NCI-H1436 treated with DMSO at 0.1 percent for 48 hours (cell line): ENCODE measurements at regions not wholly inside any gene's neighbourhood (a gene's known extent, or its start where the extent isn't known, plus 50 kb on each side); places are given as distances from the start of the nearest gene placed in this dataset.

ENCODE experiments used
- DNase-seq: peaks from one replicate; lab custom pipeline; 2025; lab: John Stamatoyannopoulos, UW

DNA sequence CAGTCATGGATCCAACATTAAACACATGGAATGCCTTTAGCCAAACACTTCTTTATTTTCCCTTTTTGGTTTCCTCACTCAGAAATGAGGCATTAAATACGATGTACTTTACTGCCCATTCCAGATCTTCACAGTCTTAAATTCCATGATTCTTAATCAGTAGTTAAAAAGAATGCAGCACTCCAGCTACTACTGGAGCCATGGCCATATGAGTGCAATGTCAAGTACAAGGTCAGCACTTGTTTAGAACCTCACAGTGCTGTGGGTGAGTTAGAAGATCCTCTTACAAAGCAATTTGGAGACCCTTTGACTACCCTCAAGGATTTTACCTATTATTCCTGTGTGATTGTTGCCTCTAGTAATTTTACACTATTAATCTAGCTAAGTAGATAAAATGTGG lies 550.3 kb upstream of the LRRTM1 start:
- no peak for DNase-seq

DNA sequence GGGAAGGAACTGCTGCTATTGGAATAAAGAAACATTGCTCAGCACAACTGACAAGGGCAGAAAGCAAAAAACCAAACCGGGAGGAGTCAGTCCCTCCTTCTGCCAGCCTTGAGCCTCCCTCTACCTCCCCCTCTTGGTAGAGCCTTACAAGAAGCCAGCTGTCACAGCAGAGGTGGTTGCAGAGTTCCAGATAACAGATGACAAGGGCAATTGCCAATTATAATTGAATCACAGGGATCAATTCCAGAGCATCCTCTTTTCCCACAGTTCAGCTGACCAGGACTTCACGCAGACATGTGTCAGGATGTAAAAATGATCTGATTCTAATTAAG lies 548.2 kb upstream of the LRRTM1 start:
- no peak for DNase-seq

DNA sequence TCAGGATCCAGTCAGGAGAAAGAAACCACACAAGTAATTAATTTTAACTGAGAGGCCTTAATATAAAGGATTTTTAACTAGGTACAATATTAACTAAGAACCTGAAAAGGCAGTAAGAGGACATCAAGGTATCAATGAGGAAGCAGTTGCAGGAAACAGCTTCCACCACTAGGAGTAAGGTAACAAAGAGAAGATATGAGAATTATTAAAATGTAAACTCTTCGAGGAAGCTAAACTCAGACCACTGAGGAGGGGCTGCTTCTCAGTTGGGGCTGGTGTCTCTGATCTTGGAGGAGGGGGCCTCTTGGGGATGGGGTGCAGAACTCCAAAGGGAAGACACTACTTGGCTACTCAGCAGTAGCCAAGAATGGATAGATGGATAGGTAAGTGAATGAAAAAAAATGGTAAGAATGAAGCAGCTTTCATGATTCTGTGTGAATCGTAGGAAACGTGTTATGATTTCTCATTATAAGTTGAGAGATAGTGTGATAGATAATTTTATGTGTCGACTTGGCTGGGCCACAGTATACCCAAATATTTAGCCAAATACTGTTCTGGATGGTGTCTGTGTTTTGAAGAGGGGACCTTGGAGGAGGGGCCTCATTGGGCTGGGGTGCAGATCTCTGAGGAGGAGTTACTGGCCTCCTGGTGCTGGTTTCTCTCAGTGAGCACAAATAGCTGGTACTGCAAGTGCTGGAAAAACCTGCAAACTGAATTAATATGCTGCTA lies 547.7 kb upstream of the LRRTM1 start:
- DNase-seq: no peak

DNA sequence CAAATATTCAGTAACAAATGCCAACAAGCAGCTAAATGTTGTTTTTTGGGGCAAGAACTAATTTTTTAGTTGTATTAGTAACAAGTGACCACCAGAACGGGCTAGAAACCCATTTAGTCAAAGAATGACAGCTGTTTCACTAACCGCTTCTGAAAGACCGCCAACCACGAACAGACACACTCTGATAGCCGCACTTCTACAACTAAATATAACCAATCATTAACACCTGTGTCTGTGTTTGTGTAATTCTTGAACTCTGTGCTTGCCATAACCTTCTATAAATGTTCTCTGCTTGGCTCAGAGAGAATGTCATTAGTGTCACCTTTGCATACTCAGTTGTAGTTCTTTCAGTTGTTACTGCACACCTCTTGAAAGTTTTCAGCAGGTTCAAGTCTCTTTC lies 526.3 kb upstream of the LRRTM1 start:
- DNase-seq: no peak

DNA sequence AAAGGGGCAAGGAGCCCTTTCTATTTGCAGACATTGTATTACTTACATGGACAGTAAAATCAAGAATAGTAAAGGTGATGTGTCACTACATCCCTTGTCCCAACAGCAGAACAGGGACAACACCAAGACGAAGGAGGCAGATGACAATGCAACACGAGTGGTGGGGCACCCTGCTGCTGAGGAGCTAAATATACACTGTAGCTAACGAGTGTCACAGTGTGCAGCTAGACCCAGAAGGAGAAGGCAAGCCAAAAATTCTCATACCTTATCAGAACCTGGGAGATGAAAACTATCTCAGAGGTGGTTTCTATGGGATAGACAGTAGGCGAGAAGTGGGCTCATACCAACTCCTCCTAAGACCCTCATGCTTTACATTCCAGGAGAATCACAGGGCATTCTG lies 518.4 kb upstream of the LRRTM1 start:
- DNase-seq: no peak

DNA sequence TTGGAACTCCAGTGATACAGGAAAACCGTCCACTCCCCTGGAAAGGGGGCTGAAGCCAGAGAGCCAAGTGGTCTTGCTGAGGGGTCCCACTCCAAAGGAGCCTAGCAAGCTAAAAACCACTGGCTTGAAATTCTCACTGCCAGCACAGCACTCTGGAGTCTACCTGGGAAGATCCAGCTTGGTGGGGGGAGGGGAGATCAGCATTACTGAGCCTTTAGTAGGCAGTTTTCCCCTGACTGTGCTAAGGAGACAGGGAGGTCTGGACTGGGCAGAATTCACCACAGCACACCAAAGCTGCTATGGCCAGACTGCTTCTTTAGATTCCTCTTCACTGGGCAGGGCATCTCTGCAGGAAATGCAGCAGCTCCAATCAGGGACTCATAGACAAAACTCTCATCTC lies 510.7 kb upstream of the LRRTM1 start:
- no peak for DNase-seq

DNA sequence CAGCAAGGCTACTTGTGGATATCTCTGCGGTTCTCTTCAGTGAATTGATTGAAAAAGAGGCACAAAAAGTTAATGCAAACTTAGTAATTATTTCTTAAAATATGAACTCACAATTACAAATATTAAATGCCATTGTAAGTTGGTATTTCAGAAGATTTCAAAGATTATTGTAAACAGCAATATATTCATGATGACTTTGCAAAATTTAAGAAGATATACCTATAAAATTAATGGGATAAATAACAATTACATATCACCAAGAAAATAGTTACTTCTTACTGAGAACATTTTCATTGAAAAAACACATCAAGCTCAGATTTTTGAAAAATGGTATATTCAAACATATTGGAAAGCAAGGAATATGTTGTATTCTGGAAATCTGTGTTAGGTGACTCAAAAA lies 482.0 kb upstream of the LRRTM1 start:
- DNase-seq: no peak

DNA sequence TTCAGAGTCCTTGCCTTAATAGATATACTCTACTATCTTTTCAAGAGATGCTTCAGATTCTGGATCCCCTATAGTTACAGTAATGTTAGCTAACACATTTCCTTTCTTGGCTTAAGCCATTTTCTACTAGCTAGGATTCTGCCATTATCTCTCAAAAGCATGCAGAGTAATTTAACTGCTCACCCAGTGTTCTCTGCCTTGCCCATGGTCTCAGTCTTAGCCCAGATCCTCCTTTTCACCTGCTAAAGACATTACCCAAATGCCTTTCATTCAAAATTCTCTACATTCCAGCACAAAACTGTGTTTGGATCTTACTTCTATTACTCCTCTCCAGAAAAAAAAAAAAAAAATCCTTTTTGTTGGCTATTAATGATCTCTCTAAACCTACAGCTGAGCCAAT lies 474.2 kb upstream of the LRRTM1 start:
- no peak for DNase-seq

DNA sequence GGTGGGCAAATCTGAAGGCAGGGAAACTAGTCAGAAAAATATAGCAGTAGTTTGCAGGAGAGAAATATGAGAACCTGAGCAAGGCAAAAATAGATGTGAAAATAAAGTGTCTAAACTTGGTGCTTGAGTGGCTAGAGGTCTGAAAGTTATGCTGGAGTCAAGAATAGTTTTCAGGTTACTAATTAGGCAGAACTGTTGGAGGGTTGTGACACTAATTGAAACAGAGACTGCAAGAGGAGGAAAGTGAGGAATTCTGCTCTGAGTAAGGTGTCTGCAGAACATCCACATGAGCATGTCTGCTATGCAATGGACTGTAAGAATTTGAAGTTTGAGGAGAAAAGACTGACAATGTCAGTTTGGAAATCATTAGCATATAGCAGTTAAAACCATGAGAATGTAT lies 444.0 kb upstream of the LRRTM1 start:
- no peak for DNase-seq

DNA sequence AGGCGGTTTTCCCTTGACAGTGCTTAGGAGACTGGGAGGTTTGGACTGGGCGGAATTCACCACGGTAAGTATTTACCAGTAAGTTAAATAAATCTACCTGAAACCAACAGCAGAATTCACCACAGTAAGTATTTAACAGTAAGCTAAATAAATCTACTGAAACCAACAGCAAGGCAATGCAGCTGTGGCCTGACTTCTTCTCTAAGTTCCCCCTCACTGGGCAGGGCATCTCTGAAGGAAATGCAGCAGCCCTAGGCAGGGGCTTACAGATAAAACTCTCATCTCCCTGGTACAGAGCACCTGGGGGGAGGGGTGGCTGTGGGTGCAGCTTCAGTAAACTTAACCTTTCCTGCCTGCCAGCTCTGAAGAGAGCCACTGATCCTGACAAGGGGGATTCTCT lies 432.5 kb upstream of the LRRTM1 start:
- DNase-seq: no peak

DNA sequence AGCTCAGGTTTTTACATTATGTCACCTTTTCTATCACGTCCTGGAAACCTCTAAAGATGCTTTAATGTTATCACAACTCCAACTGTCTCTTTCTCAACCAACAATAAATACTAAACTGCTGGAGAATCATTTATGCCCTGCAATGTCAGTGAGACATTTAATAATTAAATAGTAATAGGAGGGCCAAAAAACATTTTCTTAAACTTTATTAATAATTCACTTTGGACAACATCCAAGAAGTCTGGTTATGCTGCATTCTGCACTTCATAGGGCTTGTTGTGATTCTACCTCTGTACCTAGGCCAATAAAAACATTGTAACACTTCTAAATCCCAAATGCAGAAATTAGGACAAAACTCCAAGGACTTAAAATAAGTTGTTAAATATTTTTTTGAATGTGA lies 420.4 kb upstream of the LRRTM1 start:
- DNase-seq: no peak

DNA sequence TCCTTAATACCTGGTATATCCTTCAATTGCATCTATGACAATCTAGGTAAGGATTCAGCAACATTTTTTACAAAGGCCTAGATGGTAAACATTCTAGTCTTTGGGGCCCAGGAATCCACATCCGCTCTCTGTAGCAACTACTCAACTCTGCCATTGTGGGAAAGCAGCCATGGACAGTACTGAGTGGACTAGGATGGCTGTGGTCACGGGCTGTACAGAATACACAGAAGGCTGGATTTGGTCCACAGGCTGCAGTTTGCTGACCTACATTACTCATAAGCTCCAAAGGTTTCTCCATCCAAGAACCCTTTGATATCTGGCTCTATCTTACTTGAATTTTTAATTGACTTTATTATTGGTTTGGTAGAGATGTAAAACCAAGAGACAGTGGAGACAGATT lies 418.3 kb upstream of the LRRTM1 start:
- no peak for DNase-seq

DNA sequence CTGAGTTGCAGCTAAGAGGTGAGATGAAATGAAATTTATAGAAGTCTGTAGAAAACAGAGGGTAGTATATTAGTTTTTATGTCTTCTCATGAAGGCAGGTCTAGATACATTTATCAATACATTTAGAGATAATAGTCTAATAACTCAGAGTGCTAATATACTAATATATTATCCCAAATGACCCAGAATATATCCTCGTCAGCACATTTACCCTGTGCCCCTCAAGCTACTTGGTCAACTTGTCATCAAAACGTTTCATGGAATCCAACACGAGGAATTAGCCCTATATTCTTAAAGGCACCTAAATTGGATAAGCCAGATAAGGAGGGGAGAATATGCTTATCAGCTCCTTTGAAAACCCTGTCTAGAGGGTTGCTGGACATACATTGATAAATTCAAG lies 415.1 kb upstream of the LRRTM1 start:
- no peak for DNase-seq

DNA sequence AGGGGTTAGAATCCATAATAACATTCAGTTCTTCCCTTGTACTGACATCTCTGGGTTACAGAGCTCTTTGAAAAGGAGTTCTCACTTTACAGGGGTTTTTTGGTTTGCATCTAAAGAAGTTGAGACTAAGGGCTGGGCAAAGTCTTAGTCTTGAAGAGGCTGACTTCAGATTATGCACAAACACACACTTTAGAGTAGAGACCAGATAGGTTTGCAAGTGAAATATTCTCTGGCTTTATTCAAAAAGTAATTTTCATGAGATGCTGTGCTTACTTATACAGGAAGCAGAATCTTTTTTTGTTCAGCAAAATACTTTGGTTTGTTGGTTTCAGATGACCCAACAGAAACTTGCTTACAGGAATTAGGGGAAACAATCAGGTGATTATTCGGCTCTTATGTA lies 410.9 kb upstream of the LRRTM1 start:
- DNase-seq: no peak

DNA sequence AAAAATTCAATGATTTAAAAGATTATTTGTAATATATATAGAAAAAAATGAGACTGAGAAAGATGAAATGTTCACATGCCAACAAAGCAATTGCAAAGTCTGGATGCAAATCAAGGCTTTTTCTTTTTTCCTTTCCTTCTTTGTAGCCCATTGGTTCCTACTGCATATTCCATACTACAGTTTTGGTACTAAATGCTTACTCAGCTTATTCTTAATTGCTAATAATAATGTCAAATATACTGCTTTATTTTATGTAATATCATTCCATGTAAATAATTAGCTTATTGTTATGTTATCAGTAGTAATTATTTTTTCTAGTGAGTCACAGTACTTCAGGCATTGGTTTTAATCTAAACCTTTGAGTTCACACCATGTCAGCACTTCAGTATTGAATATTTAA lies 407.4 kb upstream of the LRRTM1 start:
- no peak for DNase-seq

DNA sequence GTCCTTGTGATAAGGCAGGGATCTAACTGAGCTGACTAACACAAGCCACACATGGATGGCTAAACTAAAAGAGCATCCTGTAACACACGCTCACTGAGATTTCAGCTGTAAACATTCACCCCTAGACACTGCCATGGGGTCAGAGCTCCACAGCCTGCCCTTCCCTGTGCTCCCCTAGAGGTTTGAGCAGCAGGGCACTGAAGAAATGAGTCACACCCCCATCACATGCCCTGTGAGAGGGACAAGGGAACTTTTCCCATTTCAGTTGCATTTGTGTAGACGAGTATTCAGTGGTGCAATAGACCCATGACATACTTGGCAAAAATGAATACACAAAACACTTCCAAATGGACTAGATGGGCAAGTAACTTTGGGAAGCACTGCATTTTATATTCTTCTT lies 402.4 kb upstream of the LRRTM1 start:
- DNase-seq: no peak

DNA sequence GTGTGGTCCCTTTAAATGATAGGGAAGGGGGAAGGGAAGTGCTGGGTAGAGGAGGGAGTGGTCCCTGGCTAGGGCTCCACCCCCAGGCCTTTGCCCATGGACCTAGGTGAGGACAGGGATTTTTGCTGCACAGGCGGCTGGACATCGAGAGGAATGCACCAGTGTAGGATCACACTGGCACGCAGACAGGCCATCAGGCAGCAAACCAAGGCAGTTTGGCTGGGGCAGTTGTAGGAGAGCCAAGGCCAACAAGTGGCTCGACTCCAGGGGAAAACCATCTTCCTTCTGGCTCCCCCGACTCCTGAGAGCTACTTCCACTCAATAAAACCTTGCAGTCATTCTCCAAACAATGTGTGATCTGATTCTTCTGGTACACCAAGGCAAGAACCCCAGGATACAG lies 402.0 kb upstream of the LRRTM1 start:
- no peak for DNase-seq

DNA sequence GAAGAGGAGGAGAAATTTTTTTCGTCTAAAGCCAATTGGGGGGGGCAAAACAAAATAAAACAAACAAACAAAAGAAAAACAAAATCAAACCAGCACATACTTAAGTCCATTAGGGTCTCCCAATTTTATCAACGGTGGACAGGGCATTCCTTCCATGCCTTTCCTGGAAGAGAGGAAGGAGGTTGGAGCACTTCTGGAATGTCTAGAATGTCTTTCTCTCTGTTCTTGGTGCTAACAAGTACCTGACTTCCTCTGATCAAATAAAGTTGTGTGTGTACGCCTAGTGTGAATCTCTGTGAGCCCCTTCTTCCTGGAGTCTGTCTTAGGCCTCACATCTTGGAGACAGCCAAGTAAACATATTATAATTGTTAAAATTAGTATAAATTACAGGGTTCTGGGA lies 399.0 kb upstream of the LRRTM1 start:
- no peak for DNase-seq

DNA sequence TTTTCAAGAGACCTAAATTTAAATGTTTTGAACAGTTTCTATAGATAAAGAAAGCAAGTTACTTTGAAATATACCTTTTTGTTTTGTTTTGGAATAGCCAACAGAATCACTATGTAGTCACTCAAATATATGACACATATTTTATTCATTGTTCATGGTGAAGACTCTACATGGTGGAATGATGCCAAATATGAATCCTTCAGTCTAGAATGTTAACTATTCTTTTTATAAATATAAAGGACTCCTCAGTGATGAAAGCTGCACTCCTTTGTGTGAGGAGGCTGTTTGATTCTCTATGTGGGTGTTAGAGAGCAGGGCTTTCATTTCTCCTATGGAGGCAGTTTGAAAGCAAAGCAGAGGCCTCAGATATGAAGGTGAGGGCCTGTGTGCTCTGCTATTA lies 396.4 kb upstream of the LRRTM1 start:
- no peak for DNase-seq
